Astrocyte (in vitro differentiated cells and primary cell): ENCODE measurements at regions not wholly inside any gene's neighbourhood (a gene's known extent, or its start where the extent isn't known, plus 50 kb on each side); places are given as distances from the start of the nearest gene placed in this dataset.

Experiments
- DNase-seq: peaks from one replicate; pipeline ENCODE4 v3.0.0-alpha.2; 2010; ENCODE audit warnings: low read depth
- FAIRE-seq: peaks from 2 replicates; lab custom pipeline; 2011; peaks lifted over from hg19 to GRCh38; lab: Jason Lieb, UNC
- H2AFZ ChIP-seq: 2 replicates; pipeline ENCODE4 v1.6.0; 2012; ENCODE audit warnings: low read depth, low read length, inconsistent platforms
- H3K27ac ChIP-seq: 2 replicates; pipeline ENCODE4 v1.5.1; 2011; ENCODE audit warnings: low read depth, low read length, inconsistent platforms
- H3K27me3 ChIP-seq: 2 replicates; pipeline ENCODE4 v1.6.0; 2011; ENCODE audit warnings: low read length, inconsistent platforms; ENCODE audit not compliant: insufficient read depth
- H3K36me3 ChIP-seq: 2 replicates; pipeline ENCODE4 v1.5.1; 2011; ENCODE audit warnings: low read length, inconsistent platforms; ENCODE audit not compliant: insufficient read depth
- H3K4me1 ChIP-seq: 2 replicates; pipeline ENCODE4 v1.5.1; 2011; ENCODE audit warnings: low read length, inconsistent platforms; ENCODE audit not compliant: insufficient read depth
- H3K4me2 ChIP-seq: 2 replicates; pipeline ENCODE4 v1.6.0; 2012; ENCODE audit warnings: low read length, inconsistent platforms
- H3K4me3 ChIP-seq: 2 replicates; pipeline ENCODE4 v1.5.1; 2011; ENCODE audit warnings: low read depth, mild to moderate bottlenecking, low read length, inconsistent platforms; ENCODE audit not compliant: insufficient read depth
- H3K79me2 ChIP-seq: 2 replicates; pipeline ENCODE4 v1.6.0; 2012; ENCODE audit warnings: mild to moderate bottlenecking, low read length, inconsistent platforms; ENCODE audit not compliant: insufficient read depth
- H3K9ac ChIP-seq: 2 replicates; pipeline ENCODE4 v1.6.0; 2012; ENCODE audit warnings: mild to moderate bottlenecking, low read length, inconsistent platforms
- H3K9me3 ChIP-seq: 2 replicates; pipeline ENCODE4 v1.5.1; 2012; ENCODE audit warnings: low read depth, mild to moderate bottlenecking, low read length, inconsistent platforms; ENCODE audit not compliant: insufficient read depth
- H4K20me1 ChIP-seq: 2 replicates; pipeline ENCODE4 v1.6.0; 2012; ENCODE audit warnings: low read length, inconsistent platforms; ENCODE audit not compliant: insufficient read depth
- H3K27ac Mint-ChIP-seq: one replicate; pipeline ENCODE4 v1.8.0; 2021; ENCODE audit warnings: mild to moderate bottlenecking, mixed read lengths; ENCODE audit not compliant: unreplicated experiment
- H3K27me3 Mint-ChIP-seq: one replicate; pipeline ENCODE4 v1.8.0; 2021; ENCODE audit warnings: low read depth, mixed read lengths; ENCODE audit not compliant: unreplicated experiment
- H3K36me3 Mint-ChIP-seq: one replicate; pipeline ENCODE4 v1.8.0; 2021; ENCODE audit warnings: low read depth, mixed read lengths; ENCODE audit not compliant: unreplicated experiment
- H3K4me1 Mint-ChIP-seq: one replicate; pipeline ENCODE4 v1.8.0; 2021; ENCODE audit warnings: low read depth, mixed read lengths; ENCODE audit not compliant: unreplicated experiment
- H3K4me3 Mint-ChIP-seq: one replicate; pipeline ENCODE4 v1.8.0; 2021; ENCODE audit warnings: mild to moderate bottlenecking, moderate library complexity, mixed read lengths; ENCODE audit not compliant: unreplicated experiment
- H3K9me3 Mint-ChIP-seq: one replicate; pipeline ENCODE4 v1.8.0; 2021; ENCODE audit warnings: mild to moderate bottlenecking, mixed read lengths; ENCODE audit not compliant: unreplicated experiment
- EZH2 ChIP-seq: IDR thresholded peaks from 2 replicates; pipeline ENCODE4 v1.6.1; 2012; ENCODE audit warnings: mild to moderate bottlenecking, low read length, inconsistent platforms; ENCODE audit not compliant: insufficient read depth
- TF ChIP-seq, protein P1 (sequence below): IDR thresholded peaks from 2 replicates; pipeline ENCODE4 v1.5.1; 2011; ENCODE audit warnings: low read depth, mild to moderate bottlenecking, inconsistent platforms, low read length, moderate library complexity; ENCODE audit not compliant: insufficient read depth

DNA sequence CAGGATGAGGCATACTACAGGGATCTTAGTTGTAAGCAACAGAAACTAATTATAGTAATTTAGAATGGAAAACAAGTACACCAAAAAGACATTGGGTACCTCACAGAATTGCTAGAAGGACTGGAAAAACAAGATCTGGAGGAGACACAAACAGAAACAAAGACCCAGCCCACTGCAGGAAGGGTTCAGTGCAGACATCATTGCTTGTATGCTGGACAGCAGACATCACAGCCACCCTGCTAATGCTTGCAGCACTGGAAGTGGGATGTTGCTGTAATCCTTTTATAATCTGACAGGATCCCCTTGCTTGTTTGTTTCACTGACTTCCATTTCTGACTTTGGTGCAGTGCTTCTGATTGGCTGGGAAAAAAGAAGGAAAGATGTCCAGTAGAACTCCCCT lies 111.4 kb upstream of the ZNF678 start:
- Histone ChIP-seq H3K4me3 (no peak overlapping the region), H3K27ac (no peak overlapping the region), H3K79me2 (no peaks in the 10 kb centered on the region), H3K4me2 (no peak overlapping the region), H3K36me3 (no peaks in the 10 kb centered on the region), H3K9me3 (no peaks in the 10 kb centered on the region), H2AFZ (no peak overlapping the region), H4K20me1 (no peaks in the 10 kb centered on the region), H3K4me1 (no peaks in the 10 kb centered on the region), H3K27me3 (peaks cover 16% of the 10 kb centered on the region), H3K9ac (no peak overlapping the region)
- no peaks in the 10 kb centered on the region for H3K36me3 Mint-ChIP-seq
- H3K9me3 Mint-ChIP-seq, result peaks cover 24% of the 10 kb centered on the region
- DNase-seq, result no peak
- TF ChIP-seq, protein P1, sequence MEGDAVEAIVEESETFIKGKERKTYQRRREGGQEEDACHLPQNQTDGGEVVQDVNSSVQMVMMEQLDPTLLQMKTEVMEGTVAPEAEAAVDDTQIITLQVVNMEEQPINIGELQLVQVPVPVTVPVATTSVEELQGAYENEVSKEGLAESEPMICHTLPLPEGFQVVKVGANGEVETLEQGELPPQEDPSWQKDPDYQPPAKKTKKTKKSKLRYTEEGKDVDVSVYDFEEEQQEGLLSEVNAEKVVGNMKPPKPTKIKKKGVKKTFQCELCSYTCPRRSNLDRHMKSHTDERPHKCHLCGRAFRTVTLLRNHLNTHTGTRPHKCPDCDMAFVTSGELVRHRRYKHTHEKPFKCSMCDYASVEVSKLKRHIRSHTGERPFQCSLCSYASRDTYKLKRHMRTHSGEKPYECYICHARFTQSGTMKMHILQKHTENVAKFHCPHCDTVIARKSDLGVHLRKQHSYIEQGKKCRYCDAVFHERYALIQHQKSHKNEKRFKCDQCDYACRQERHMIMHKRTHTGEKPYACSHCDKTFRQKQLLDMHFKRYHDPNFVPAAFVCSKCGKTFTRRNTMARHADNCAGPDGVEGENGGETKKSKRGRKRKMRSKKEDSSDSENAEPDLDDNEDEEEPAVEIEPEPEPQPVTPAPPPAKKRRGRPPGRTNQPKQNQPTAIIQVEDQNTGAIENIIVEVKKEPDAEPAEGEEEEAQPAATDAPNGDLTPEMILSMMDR, result no peak
- TF ChIP-seq EZH2, result no peak
- H3K27me3 Mint-ChIP-seq, result peaks cover 39% of the 10 kb centered on the region
- H3K27ac Mint-ChIP-seq, result no peak overlapping the region
- no peak overlapping the region for H3K4me3 Mint-ChIP-seq
- FAIRE-seq, result no peak
- no peaks in the 10 kb centered on the region for H3K4me1 Mint-ChIP-seq

DNA sequence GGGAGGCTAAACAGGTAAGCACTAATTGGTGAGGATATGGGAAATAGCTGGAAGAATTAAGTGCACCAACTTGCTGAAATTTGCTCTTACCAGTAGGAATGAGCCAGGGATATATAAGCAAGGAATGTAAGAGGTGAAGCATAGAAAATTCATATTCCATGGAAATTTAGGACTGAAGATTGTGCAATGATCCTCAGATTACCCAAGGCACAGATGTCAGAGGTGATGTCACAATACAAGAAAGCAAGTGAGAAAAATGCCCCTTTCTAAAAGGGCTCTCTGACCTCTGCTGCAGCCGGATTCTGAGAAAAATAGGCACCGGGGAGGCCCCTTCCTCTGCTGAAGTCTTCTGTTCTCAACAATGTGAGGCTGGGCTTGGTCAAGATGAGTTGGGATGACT lies 112.3 kb upstream of the ZNF678 start:
- no peaks in the 10 kb centered on the region for H3K9me3 ChIP-seq
- DNase-seq, result no peak
- no peak overlapping the region for H3K9ac ChIP-seq
- FAIRE-seq, result no peak
- H4K20me1 ChIP-seq, result no peaks in the 10 kb centered on the region
- no peak overlapping the region for H3K4me3 ChIP-seq
- no peak overlapping the region for H3K27ac ChIP-seq
- H3K79me2 ChIP-seq, result no peaks in the 10 kb centered on the region
- H3K9me3 Mint-ChIP-seq, result peaks cover 24% of the 10 kb centered on the region
- H3K4me1 Mint-ChIP-seq, result no peaks in the 10 kb centered on the region
- H3K27me3 Mint-ChIP-seq, result peaks cover 35% of the 10 kb centered on the region
- no peak for TF ChIP-seq EZH2
- TF ChIP-seq, protein P1, result no peak
- H3K36me3 Mint-ChIP-seq, result no peaks in the 10 kb centered on the region
- H3K4me1 ChIP-seq, result no peaks in the 10 kb centered on the region
- H3K4me2 ChIP-seq, result no peak overlapping the region
- H2AFZ ChIP-seq, result no peak overlapping the region
- H3K36me3 ChIP-seq, result no peaks in the 10 kb centered on the region
- H3K27me3 ChIP-seq, result peaks cover 16% of the 10 kb centered on the region
- H3K4me3 Mint-ChIP-seq, result no peak overlapping the region
- no peak overlapping the region for H3K27ac Mint-ChIP-seq

DNA sequence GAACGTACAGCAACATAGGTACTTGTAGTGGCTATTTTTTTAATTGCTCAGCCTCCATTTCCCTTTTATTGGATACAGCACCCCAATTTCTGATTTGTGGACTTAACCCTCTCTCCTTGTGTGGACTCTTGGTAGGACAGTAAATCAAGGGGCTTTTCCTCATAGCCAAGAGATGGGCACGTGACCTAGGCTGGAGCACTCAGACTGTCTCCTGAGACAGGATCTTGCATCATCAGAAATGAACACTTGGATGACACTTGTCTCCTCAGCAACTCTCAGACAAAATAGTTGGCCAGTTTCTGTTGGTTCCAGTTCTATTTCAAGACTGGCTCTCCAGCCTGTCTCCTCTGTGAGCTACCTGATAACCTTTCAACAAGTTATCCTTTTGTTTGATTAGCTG lies 112.9 kb upstream of the ZNF678 start:
- no peaks in the 10 kb centered on the region for H3K79me2 ChIP-seq
- Mint-ChIP-seq H3K4me3 (no peak overlapping the region), H3K27me3 (peaks cover 30% of the 10 kb centered on the region), H3K36me3 (no peaks in the 10 kb centered on the region), H3K9me3 (peaks cover 27% of the 10 kb centered on the region), H3K4me1 (no peaks in the 10 kb centered on the region), H3K27ac (no peak overlapping the region)
- no peaks in the 10 kb centered on the region for H3K4me1 ChIP-seq
- H3K27ac ChIP-seq, result no peak overlapping the region
- H4K20me1 ChIP-seq, result no peaks in the 10 kb centered on the region
- no peaks in the 10 kb centered on the region for H3K36me3 ChIP-seq
- no peak overlapping the region for H3K4me2 ChIP-seq
- H3K27me3 ChIP-seq, result peaks cover 16% of the 10 kb centered on the region
- DNase-seq (no peak), FAIRE-seq (no peak)
- no peak overlapping the region for H2AFZ ChIP-seq
- H3K9ac ChIP-seq, result no peak overlapping the region
- no peak overlapping the region for H3K4me3 ChIP-seq
- H3K9me3 ChIP-seq, result no peaks in the 10 kb centered on the region
- no peak for TF ChIP-seq EZH2
- TF ChIP-seq, protein P1, result no peak
